H9 (cell line): ENCODE measurements at regions not wholly inside any gene's neighbourhood (a gene's known extent, or its start where the extent isn't known, plus 50 kb on each side); places are given as distances from the start of the nearest gene placed in this dataset.

Experiments
- DNase-seq: peaks from one replicate; pipeline ENCODE4 v3.0.0-alpha.2; 2017
- H2AFZ ChIP-seq: one replicate; pipeline ENCODE4 v1.6.1; 2013; ENCODE audit warnings: mild to moderate bottlenecking, low read length, control low read depth, moderate library complexity
- H2AK5ac ChIP-seq: 2 replicates; pipeline ENCODE4 v1.6.1; 2013; ENCODE audit warnings: low read length, control low read depth, mixed read lengths; ENCODE audit not compliant: insufficient read length
- H2BK120ac ChIP-seq: one replicate; pipeline ENCODE4 v1.6.1; 2013; ENCODE audit warnings: low read depth, mild to moderate bottlenecking, low read length, control low read depth, inconsistent platforms; ENCODE audit not compliant: poor library complexity, severe bottlenecking
- H2BK12ac ChIP-seq: 2 replicates; pipeline ENCODE4 v1.6.1; 2013; ENCODE audit warnings: low read length, control low read depth, mixed read lengths, low read depth; ENCODE audit not compliant: insufficient read length
- H2BK15ac ChIP-seq: 2 replicates; pipeline ENCODE4 v1.6.1; 2013; ENCODE audit warnings: low read depth, low read length, control low read depth
- H2BK20ac ChIP-seq: one replicate; pipeline ENCODE4 v1.6.1; 2013; ENCODE audit warnings: low read depth, mild to moderate bottlenecking, low read length, control low read depth, inconsistent platforms; ENCODE audit not compliant: poor library complexity, severe bottlenecking
- H2BK5ac ChIP-seq: 2 replicates; pipeline ENCODE4 v1.6.1; 2013; ENCODE audit warnings: low read length, control low read depth, mixed read lengths; ENCODE audit not compliant: insufficient read length
- H3K14ac ChIP-seq: 2 replicates; pipeline ENCODE4 v1.6.1; 2013; ENCODE audit warnings: low read length, control low read depth; ENCODE audit not compliant: insufficient read depth
- H3K18ac ChIP-seq: 2 replicates; pipeline ENCODE4 v1.6.1; 2013; ENCODE audit warnings: low read depth, mild to moderate bottlenecking, mixed read lengths, low read length, control low read depth; ENCODE audit not compliant: insufficient read length
- H3K23ac ChIP-seq: 2 replicates; pipeline ENCODE4 v1.6.1; 2013; ENCODE audit warnings: low read length, control low read depth, mixed read lengths, low read depth; ENCODE audit not compliant: insufficient read length
- H3K23me2 ChIP-seq: 2 replicates; pipeline ENCODE4 v1.6.1; 2013; ENCODE audit warnings: low read depth, mild to moderate bottlenecking, mixed read lengths, low read length, control low read depth; ENCODE audit not compliant: insufficient read length, poor library complexity, severe bottlenecking
- H3K27ac ChIP-seq: 2 replicates; pipeline ENCODE4 v1.5.1; 2013; ENCODE audit warnings: low read length, control low read depth, mixed read lengths, low read depth; ENCODE audit not compliant: insufficient read length
- H3K27me3 ChIP-seq: 2 replicates; pipeline ENCODE4 v1.6.1; 2013; ENCODE audit warnings: low read length, control low read depth, inconsistent platforms; ENCODE audit not compliant: insufficient read depth
- H3K4ac ChIP-seq: 2 replicates; pipeline ENCODE4 v1.6.1; 2013; ENCODE audit warnings: low read depth, mild to moderate bottlenecking, control low read depth, inconsistent platforms, low read length, moderate library complexity
- H3K4me1 ChIP-seq: 2 replicates; pipeline ENCODE4 v1.6.1; 2013; ENCODE audit warnings: low read length, control low read depth, inconsistent platforms; ENCODE audit not compliant: insufficient read depth
- H3K4me2 ChIP-seq: 2 replicates; pipeline ENCODE4 v1.6.1; 2013; ENCODE audit warnings: low read length, control low read depth, mixed read lengths; ENCODE audit not compliant: insufficient read length, insufficient read depth
- H3K56ac ChIP-seq: 2 replicates; pipeline ENCODE4 v1.6.1; 2013; ENCODE audit warnings: low read depth, mild to moderate bottlenecking, mixed read lengths, low read length, control low read depth; ENCODE audit not compliant: insufficient read length
- H3K79me1 ChIP-seq: 2 replicates; pipeline ENCODE4 v1.6.1; 2013; ENCODE audit warnings: low read depth, mild to moderate bottlenecking, moderate library complexity, low read length, control low read depth, inconsistent platforms; ENCODE audit not compliant: insufficient read depth, poor library complexity, severe bottlenecking
- H3K79me2 ChIP-seq: 2 replicates; pipeline ENCODE4 v1.6.1; 2013; ENCODE audit warnings: low read length, control low read depth, inconsistent platforms; ENCODE audit not compliant: insufficient read depth
- H3K9ac ChIP-seq: 2 replicates; pipeline ENCODE4 v1.6.1; 2013; ENCODE audit warnings: low read length, control low read depth, mixed read lengths; ENCODE audit not compliant: insufficient read length; ENCODE audit errors: extremely low read depth
- H3K9me3 ChIP-seq: one replicate; pipeline ENCODE4 v1.6.1; 2013; ENCODE audit warnings: low read depth, low read length, inconsistent platforms; ENCODE audit not compliant: control insufficient read depth
- H3T11ph ChIP-seq: one replicate; pipeline ENCODE4 v1.6.1; 2013; ENCODE audit warnings: mild to moderate bottlenecking, low read length, control low read depth, inconsistent platforms
- H4K20me1 ChIP-seq: one replicate; pipeline ENCODE4 v1.6.1; 2013; ENCODE audit not compliant: control insufficient read depth, insufficient read length, insufficient read depth
- H4K5ac ChIP-seq: 2 replicates; pipeline ENCODE4 v1.6.1; 2013; ENCODE audit warnings: low read depth, mild to moderate bottlenecking, mixed read lengths, low read length, control low read depth; ENCODE audit not compliant: insufficient read length
- H4K8ac ChIP-seq: replicated peaks from 2 replicates; pipeline ENCODE4 v1.6.1; 2013; ENCODE audit warnings: low read length, control low read depth, mixed read lengths, low read depth; ENCODE audit not compliant: insufficient read length
- H4K91ac ChIP-seq: 2 replicates; pipeline ENCODE4 v1.6.1; 2013; ENCODE audit warnings: low read depth, mild to moderate bottlenecking, moderate library complexity, mixed read lengths, low read length, control low read depth; ENCODE audit not compliant: insufficient read length
- H3K27ac Mint-ChIP-seq, 3 experiments: 2 replicates in 2 of 3; 3 replicates in 1 of 3; pipeline ENCODE4 v1.8.0; 2020 to 2021; ENCODE audit warnings: mixed read lengths in 3 of 3, mild to moderate bottlenecking in 1 of 3, moderate library complexity in 1 of 3
- H3K27me3 Mint-ChIP-seq: 2 replicates; pipeline ENCODE4 v1.8.0; 2021; ENCODE audit warnings: low read depth, mild to moderate bottlenecking, moderate library complexity, mixed read lengths
- H3K36me3 Mint-ChIP-seq, 3 experiments: 2 replicates in 2 of 3; 3 replicates in 1 of 3; pipeline ENCODE4 v1.8.0; 2020 to 2021; ENCODE audit warnings: low read depth in 3 of 3, mixed read lengths in 3 of 3; ENCODE audit not compliant: insufficient read depth in 1 of 3
- H3K4me1 Mint-ChIP-seq, 2 experiments: 2 replicates each; pipeline ENCODE4 v1.8.0; 2020; ENCODE audit warnings: mixed read lengths in 2 of 2
- H3K4me3 Mint-ChIP-seq, 2 experiments: 2 replicates in 1 of 2; 3 replicates in 1 of 2; pipeline ENCODE4 v1.8.0; 2020 to 2021; ENCODE audit warnings: mild to moderate bottlenecking in 2 of 2, mixed read lengths in 2 of 2, moderate library complexity in 1 of 2
- H3K9me3 Mint-ChIP-seq, 2 experiments: 2 replicates in 1 of 2; 3 replicates in 1 of 2; pipeline ENCODE4 v1.8.0; 2020; ENCODE audit warnings: mild to moderate bottlenecking in 2 of 2, mixed read lengths in 2 of 2, moderate library complexity in 1 of 2
- WGBS: extraction: QIAGEN DNeasy Blood & Tissue Kit; methylation state at CpG from one replicate; pipeline ENCODE4 v1.1.7; 2013; ENCODE audit warnings: missing lambda C conversion rate, low lambda C conversion rate, mixed read lengths; ENCODE audit not compliant: insufficient read length; ENCODE audit errors: extremely low coverage; 5-methylcytosine and 5-hydroxymethylcytosine counted together
- TF ChIP-seq, protein P1 (sequence below): fragments of 200-600 bp; sonication (generic); conservative IDR thresholded peaks from 3 replicates; pipeline ENCODE4 v1.8.0; 2021; ENCODE audit warnings: antibody characterized with exemption, mild to moderate bottlenecking

DNA sequence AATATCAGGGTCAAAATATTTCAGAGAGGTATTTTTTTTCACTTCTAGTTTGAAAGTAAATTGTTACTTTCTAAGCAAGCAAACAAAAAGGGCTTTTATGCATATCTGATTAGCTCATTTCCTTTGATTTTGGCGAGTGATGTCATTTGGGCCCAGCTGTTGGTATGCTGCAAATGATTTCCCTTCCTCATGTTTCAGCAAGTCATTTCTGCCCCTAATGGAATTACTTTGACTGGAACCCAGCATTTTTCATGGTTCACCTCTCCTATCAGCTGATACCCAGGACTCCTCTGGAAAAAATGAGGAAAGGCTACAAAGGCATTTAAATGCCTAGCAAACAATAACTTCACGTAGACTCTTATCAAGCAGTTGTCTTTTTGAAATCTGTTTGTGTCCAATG is 500.6 kb downstream of the EBF1 start:
- Histone ChIP-seq H3K4ac (no peak overlapping the region), H2BK15ac (no peak overlapping the region), H2BK120ac (no peak overlapping the region), H2AFZ (no peak overlapping the region), H4K5ac (no peak overlapping the region), H4K8ac (no peak overlapping the region), H4K20me1 (no peaks in the 10 kb centered on the region), H3T11ph (no peak overlapping the region), H3K79me1 (no peaks in the 10 kb centered on the region), H2AK5ac (no peak overlapping the region), H2BK5ac (no peak overlapping the region), H3K27ac (no peak overlapping the region), H3K23ac (no peak overlapping the region), H3K23me2 (no peaks in the 10 kb centered on the region), H3K14ac (no peak overlapping the region), H3K18ac (no peak overlapping the region), H3K9me3 (no peaks in the 10 kb centered on the region), H2BK20ac (no peak overlapping the region), H3K27me3 (no peaks in the 10 kb centered on the region), H2BK12ac (no peak overlapping the region), H3K56ac (no peak overlapping the region), H3K9ac (no peak overlapping the region), H4K91ac (no peak overlapping the region), H3K4me1 (no peaks in the 10 kb centered on the region), H3K4me2 (no peak overlapping the region), H3K79me2 (no peaks in the 10 kb centered on the region)
- TF ChIP-seq, protein P1, sequence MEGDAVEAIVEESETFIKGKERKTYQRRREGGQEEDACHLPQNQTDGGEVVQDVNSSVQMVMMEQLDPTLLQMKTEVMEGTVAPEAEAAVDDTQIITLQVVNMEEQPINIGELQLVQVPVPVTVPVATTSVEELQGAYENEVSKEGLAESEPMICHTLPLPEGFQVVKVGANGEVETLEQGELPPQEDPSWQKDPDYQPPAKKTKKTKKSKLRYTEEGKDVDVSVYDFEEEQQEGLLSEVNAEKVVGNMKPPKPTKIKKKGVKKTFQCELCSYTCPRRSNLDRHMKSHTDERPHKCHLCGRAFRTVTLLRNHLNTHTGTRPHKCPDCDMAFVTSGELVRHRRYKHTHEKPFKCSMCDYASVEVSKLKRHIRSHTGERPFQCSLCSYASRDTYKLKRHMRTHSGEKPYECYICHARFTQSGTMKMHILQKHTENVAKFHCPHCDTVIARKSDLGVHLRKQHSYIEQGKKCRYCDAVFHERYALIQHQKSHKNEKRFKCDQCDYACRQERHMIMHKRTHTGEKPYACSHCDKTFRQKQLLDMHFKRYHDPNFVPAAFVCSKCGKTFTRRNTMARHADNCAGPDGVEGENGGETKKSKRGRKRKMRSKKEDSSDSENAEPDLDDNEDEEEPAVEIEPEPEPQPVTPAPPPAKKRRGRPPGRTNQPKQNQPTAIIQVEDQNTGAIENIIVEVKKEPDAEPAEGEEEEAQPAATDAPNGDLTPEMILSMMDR, result no peak
- Mint-ChIP-seq H3K27me3 (no peaks in the 10 kb centered on the region), H3K4me3 (no peak overlapping the region), H3K27ac (no peak overlapping the region), H3K36me3 (no peaks in the 10 kb centered on the region; a peak in 1 of 7 replicates), H3K9me3 (peaks cover 0 to 6% of the 10 kb centered on the region in 2 experiments; a peak in 2 of 5 replicates), H3K4me1 (no peaks in the 10 kb centered on the region)
- no CpG with 5 or more reads among the region's 2 CpGs for WGBS
- no peak for DNase-seq
